Mucosa of descending colon (tissue), 3 donors: ENCODE measurements at regions not wholly inside any gene's neighbourhood (a gene's known extent, or its start where the extent isn't known, plus 50 kb on each side); places are given as distances from the start of the nearest gene placed in this dataset.

Source experiments
- ATAC-seq: fragments of 200-7000 bp; cut with Tn5 transposase; one replicate; pipeline ENCODE4 v1.9.1; 2020; ENCODE audit warnings: mild to moderate bottlenecking, moderate library complexity
- DNase-seq, 3 donors: peaks; one replicate each; pipeline ENCODE4 v3.0.0-alpha.2; 2020
- H3K36me3 ChIP-seq: fragments of 200-600 bp; one replicate; pipeline ENCODE4 v1.8.0; 2021; ENCODE audit warnings: low read depth, mild to moderate bottlenecking
- H3K4me1 ChIP-seq: fragments of 200-600 bp; one replicate; pipeline ENCODE4 v1.8.0; 2021; ENCODE audit warnings: low read depth, mild to moderate bottlenecking
- H3K4me3 ChIP-seq: fragments of 200-600 bp; one replicate; pipeline ENCODE4 v1.8.0; 2021; ENCODE audit warnings: mild to moderate bottlenecking
- H3K9me3 ChIP-seq: fragments of 200-600 bp; one replicate; pipeline ENCODE4 v1.8.0; 2021; ENCODE audit warnings: mild to moderate bottlenecking
- intact Hi-C, 2 donors: fragments of 100-400 bp; cut with DNase I in 1 of 2; cut with micrococcal nuclease in 1 of 2; formaldehyde crosslinking; loops; one replicate each; pipeline versions ENCODE4 v1.11.0 to v1.11.1; 2022; cut with DNase I, micrococcal nuclease
- TF ChIP-seq, protein P1 (sequence below): fragments of 200-600 bp; IDR thresholded peaks from one replicate; pipeline ENCODE4 v1.8.0; 2022; ENCODE audit warnings: antibody characterized with exemption, mild to moderate bottlenecking
- donor health status: DM: no; HTN: no; CAD: no; lungs with moderate emphysema.
- donor health status: DM: no; HTN: no; CAD: no.
- donor health status: DM: no; HTN: yes; CAD: no.

DNA sequence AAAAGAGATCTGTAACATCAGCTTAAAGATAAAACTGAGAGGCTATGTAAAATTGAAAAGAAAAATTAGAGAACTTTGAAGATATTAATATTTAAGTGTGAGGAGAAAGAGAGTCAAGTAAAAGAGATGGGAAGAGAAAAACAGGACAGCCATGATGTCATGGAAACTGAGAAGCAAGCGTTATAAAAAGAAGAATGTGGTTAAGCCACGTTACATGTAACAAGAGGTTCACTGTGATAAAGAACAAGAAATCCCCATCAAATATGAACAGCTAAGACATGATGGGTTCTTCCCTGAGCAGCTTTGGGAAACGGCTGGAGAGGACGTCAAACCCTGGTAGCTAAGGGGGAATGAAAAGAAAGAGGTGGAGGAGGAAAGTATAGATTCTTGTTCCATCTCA, 1269.3 kb upstream of the TENM3 start:
- DNase-seq (no peak), ATAC-seq (no peak)
- Histone ChIP-seq H3K4me3 (no peak overlapping the region), H3K36me3 (no peaks in the 10 kb centered on the region), H3K9me3 (no peaks in the 10 kb centered on the region), H3K4me1 (no peaks in the 10 kb centered on the region)
- TF ChIP-seq, protein P1, sequence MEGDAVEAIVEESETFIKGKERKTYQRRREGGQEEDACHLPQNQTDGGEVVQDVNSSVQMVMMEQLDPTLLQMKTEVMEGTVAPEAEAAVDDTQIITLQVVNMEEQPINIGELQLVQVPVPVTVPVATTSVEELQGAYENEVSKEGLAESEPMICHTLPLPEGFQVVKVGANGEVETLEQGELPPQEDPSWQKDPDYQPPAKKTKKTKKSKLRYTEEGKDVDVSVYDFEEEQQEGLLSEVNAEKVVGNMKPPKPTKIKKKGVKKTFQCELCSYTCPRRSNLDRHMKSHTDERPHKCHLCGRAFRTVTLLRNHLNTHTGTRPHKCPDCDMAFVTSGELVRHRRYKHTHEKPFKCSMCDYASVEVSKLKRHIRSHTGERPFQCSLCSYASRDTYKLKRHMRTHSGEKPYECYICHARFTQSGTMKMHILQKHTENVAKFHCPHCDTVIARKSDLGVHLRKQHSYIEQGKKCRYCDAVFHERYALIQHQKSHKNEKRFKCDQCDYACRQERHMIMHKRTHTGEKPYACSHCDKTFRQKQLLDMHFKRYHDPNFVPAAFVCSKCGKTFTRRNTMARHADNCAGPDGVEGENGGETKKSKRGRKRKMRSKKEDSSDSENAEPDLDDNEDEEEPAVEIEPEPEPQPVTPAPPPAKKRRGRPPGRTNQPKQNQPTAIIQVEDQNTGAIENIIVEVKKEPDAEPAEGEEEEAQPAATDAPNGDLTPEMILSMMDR, result no peak
- intact Hi-C loops, result no loop called here

DNA sequence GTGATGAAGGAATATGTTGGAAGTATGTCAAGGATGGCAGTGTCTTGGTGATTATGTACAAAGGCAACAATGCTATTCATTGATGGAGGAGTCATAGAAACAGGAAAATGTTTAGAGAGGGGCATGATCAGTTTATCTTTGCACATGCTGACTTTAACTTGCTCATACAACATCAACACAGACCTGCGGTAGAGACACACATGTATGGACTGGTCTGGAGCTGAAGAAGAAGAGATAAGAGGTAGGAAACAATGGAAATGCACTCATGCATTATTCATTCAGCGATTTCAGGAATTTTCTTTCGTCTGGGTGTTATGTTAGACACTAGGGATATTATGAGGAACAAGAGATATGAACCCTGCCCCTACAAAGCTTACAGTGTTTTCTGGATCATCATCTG, 1252.3 kb upstream of the TENM3 start:
- TF ChIP-seq, protein P1, result no peak
- H3K36me3 ChIP-seq, result no peaks in the 10 kb centered on the region
- no peak overlapping the region for H3K4me3 ChIP-seq
- H3K9me3 ChIP-seq, result no peaks in the 10 kb centered on the region
- no peaks in the 10 kb centered on the region for H3K4me1 ChIP-seq
- DNase-seq (no peak), ATAC-seq (no peak)
- intact Hi-C loops, result no loop called here

DNA sequence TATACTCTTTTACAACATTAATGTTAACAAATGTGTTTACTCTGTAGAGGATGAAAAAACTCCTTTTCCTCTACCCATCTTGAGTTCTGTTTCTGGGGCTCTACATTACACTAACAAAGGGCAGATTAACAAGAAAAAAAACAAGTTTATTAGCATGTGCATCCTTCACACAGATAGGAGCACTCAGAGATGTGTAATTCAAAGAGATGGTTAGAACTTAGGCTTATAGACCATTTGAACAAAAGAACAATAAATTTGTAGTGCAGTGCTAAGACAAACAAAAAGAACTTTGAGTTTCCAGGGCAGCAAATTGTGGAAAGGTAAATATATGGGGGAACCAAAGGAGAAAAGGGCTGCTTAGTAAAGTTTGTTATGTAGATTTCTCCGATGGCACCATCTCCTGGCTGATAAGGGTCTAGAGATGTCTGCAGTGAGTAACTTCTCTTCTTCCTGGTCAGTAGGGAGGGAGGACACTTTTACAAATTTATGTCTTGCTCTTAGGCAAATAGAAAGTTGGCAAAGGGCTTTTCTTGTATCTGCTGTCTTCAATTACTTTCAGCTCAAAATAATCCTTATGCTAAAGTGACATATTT, 1249.9 kb upstream of the TENM3 start:
- TF ChIP-seq, protein P1, result no peak
- intact Hi-C loops, result no loop called here
- no peak for ATAC-seq
- Histone ChIP-seq H3K4me3 (no peak overlapping the region), H3K9me3 (no peaks in the 10 kb centered on the region), H3K4me1 (no peaks in the 10 kb centered on the region), H3K36me3 (no peaks in the 10 kb centered on the region)
- no peak for DNase-seq

DNA sequence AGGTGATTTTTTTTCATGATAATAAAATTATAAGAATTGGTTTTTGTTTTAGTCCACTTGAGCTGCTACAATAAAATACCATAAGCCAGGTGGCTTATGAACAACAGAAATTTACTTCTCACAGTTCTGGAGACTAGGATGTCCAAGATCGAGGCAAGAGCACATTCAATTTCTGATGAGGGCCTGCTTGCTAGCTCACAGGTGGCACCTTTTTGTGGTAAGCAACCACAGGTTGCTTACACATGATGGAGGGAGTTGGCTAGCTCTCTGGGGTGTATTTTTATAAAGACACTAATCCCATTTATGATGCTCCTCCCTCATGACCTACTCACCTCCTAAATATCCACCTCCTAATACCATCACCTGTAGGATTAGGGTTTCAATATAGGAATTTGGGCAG, 1248.5 kb upstream of the TENM3 start:
- Histone ChIP-seq H3K36me3 (no peaks in the 10 kb centered on the region), H3K4me1 (no peaks in the 10 kb centered on the region), H3K4me3 (no peak overlapping the region), H3K9me3 (no peaks in the 10 kb centered on the region)
- no peak for ATAC-seq
- intact Hi-C loops, result no loop called here
- TF ChIP-seq, protein P1, result no peak
- DNase-seq, result no peak

DNA sequence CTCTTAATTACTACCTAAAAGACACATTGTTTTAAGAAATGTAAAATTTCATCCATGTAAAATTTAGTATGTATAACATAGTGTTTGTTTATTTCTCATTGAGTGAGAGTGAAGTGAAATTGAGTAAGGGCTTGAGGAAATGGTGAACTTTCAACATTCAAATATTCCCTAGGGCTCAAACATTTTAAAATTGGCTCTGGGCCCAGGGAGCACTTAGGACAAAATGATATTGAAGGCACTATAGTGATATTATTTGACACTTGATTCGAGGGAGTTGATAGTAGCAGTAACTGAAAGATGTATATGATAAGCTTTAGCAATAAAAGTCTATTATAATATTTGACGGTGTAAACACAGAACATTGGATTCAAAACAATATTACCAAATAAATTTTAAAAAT, 1244.0 kb upstream of the TENM3 start:
- no peaks in the 10 kb centered on the region for H3K9me3 ChIP-seq
- no peaks in the 10 kb centered on the region for H3K4me1 ChIP-seq
- no peak for DNase-seq
- ATAC-seq, result no peak
- TF ChIP-seq, protein P1, result no peak
- no peaks in the 10 kb centered on the region for H3K36me3 ChIP-seq
- intact Hi-C loops, result no loop called here
- H3K4me3 ChIP-seq, result no peak overlapping the region

DNA sequence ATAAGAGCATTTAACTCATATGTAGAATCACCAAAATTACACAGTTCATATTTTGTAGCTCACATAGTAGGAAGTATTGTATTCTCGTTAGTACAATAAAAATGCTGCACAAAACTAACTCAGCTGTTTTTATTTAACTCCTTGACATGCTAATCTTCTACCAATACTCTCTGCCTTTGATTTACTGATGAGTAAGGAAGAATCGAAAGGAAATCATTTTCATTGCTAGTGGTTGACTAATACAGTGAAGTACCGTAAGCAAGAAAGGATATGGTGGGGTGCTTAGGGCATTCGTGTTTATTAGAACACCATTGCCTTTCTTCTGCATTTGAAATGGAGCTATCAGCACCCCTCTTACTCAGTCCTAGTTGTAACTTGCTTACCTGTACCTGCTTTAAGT, 1239.1 kb upstream of the TENM3 start:
- H3K4me3 ChIP-seq, result no peak overlapping the region
- intact Hi-C loops, result no loop called here
- TF ChIP-seq, protein P1, result no peak
- no peaks in the 10 kb centered on the region for H3K4me1 ChIP-seq
- H3K9me3 ChIP-seq, result no peaks in the 10 kb centered on the region
- no peak for ATAC-seq
- DNase-seq, result no peak
- no peaks in the 10 kb centered on the region for H3K36me3 ChIP-seq
